ENCODE measurements at regions not wholly inside any gene's neighbourhood (a gene's known extent, or its start where the extent isn't known, plus 50 kb on each side); places are given as distances from the start of the nearest gene placed in this dataset.

DNA sequence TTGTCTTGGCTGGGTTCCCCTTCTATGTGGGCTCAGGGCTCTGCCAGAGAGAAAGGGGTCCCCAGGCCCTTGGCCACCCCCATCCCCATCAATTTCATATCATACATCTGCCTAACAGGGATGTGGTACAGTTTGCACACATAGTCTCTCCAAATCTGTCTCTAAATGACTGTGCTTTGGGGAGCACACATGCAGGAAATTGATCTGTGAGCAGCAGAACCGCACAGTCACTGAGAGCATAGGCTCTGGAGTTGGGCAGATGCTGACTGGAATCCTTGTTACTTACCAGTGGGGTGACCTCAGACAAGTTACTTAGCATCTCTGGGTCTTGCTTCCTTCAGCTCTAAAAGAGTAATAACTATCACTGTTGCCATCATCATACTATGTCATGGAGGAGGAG lies 273.9 kb downstream of the ABHD5 start:
- FAIRE-seq (no peak), DNase-seq (ENCODE audit: low read depth, low spot score) (no peak)
- no peaks in the 10 kb centered on the region for H3K36me3 ChIP-seq (ENCODE audit: control insufficient read depth in 2 of 2, extremely low read depth in 1 of 2, insufficient read depth in 2 of 2, low read length in 2 of 2)
- no peaks in the 10 kb centered on the region for H3K4me1 ChIP-seq (ENCODE audit: control insufficient read depth, extremely low read depth, insufficient read depth, low read length)
- H3K9me1 ChIP-seq (ENCODE audit: control insufficient read depth, extremely low read depth, insufficient read depth, low read length), result no peaks in the 10 kb centered on the region
- dilution Hi-C loops (cut with MboI; ENCODE audit: extremely low pct_ligation_motif_present, low sequenced_read_pairs), result no loop called here
- H2AFZ ChIP-seq (ENCODE audit: control insufficient read depth, low read length), result no peak overlapping the region
- no peak for TF ChIP-seq EZH2 (IDR thresholded peaks at IDR 0.05; ENCODE audit: low read length)
- TF ChIP-seq, protein P1, sequence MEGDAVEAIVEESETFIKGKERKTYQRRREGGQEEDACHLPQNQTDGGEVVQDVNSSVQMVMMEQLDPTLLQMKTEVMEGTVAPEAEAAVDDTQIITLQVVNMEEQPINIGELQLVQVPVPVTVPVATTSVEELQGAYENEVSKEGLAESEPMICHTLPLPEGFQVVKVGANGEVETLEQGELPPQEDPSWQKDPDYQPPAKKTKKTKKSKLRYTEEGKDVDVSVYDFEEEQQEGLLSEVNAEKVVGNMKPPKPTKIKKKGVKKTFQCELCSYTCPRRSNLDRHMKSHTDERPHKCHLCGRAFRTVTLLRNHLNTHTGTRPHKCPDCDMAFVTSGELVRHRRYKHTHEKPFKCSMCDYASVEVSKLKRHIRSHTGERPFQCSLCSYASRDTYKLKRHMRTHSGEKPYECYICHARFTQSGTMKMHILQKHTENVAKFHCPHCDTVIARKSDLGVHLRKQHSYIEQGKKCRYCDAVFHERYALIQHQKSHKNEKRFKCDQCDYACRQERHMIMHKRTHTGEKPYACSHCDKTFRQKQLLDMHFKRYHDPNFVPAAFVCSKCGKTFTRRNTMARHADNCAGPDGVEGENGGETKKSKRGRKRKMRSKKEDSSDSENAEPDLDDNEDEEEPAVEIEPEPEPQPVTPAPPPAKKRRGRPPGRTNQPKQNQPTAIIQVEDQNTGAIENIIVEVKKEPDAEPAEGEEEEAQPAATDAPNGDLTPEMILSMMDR (optimal IDR thresholded peaks at IDR 0.05 in 1 of 3, IDR thresholded peaks at IDR 0.05 in 1 of 3, conservative IDR thresholded peaks at IDR 0.05 in 1 of 3; ENCODE audit: extremely low read depth in 1 of 3, insufficient read depth in 2 of 3, low read length in 3 of 3), result no peak
- no peaks in the 10 kb centered on the region for H3K9me3 ChIP-seq (ENCODE audit: control insufficient read depth, low read depth, low read length)
- H4K20me1 ChIP-seq (ENCODE audit: control insufficient read depth, extremely low read depth, insufficient read depth, low read length), result no peaks in the 10 kb centered on the region
- H3K27me3 ChIP-seq (ENCODE audit: control insufficient read depth, extremely low read depth, insufficient read depth, low read length), result peaks cover 14% of the 10 kb centered on the region
- no peaks in the 10 kb centered on the region for H3K79me2 ChIP-seq (ENCODE audit: control insufficient read depth, insufficient read depth, low read length)
- no peak overlapping the region for H3K27ac ChIP-seq (ENCODE audit: control insufficient read depth, insufficient read depth, low read length)
- no peak overlapping the region for H3K4me2 ChIP-seq (ENCODE audit: control insufficient read depth, extremely low read depth, insufficient read depth, low read depth, low read length)
- no peak overlapping the region for H3K9ac ChIP-seq (ENCODE audit: control insufficient read depth, extremely low read depth, insufficient read depth, low read length)
- H3K4me3 ChIP-seq (ENCODE audit: control insufficient read depth in 2 of 3, extremely low read depth in 1 of 3, insufficient read depth in 2 of 3, low read depth in 1 of 3, low read length in 3 of 3), result no peak overlapping the region

DNA sequence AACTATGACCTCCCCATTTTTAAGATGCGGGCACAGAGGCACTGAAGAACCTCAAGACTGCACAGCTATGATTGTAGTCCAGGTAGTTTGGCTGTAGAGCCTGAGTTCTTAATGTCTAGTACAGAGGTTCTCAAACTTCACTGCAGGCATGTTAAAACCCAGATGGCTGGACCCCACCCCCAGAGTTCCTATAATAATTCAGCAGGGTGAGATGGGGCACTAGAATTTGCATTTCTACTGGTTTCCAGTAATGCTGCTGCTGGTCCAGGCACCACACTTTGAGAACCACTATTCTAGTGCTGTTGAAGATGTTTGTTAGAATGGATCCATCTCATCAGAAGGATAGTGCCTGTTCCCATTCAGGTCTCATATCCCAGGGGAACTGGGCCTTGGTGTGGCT lies 274.9 kb downstream of the ABHD5 start:
- Histone ChIP-seq H3K27ac (ENCODE audit: control insufficient read depth, insufficient read depth, low read length) (no peak overlapping the region), H3K9me1 (ENCODE audit: control insufficient read depth, extremely low read depth, insufficient read depth, low read length) (no peaks in the 10 kb centered on the region), H3K79me2 (ENCODE audit: control insufficient read depth, insufficient read depth, low read length) (no peaks in the 10 kb centered on the region), H3K9me3 (ENCODE audit: control insufficient read depth, low read depth, low read length) (no peaks in the 10 kb centered on the region), H3K4me2 (ENCODE audit: control insufficient read depth, extremely low read depth, insufficient read depth, low read depth, low read length) (no peak overlapping the region), H2AFZ (ENCODE audit: control insufficient read depth, low read length) (no peak overlapping the region), H4K20me1 (ENCODE audit: control insufficient read depth, extremely low read depth, insufficient read depth, low read length) (no peaks in the 10 kb centered on the region), H3K27me3 (ENCODE audit: control insufficient read depth, extremely low read depth, insufficient read depth, low read length) (peaks cover 14% of the 10 kb centered on the region), H3K4me3 (ENCODE audit: control insufficient read depth in 2 of 3, extremely low read depth in 1 of 3, insufficient read depth in 2 of 3, low read depth in 1 of 3, low read length in 3 of 3) (no peak overlapping the region), H3K36me3 (ENCODE audit: control insufficient read depth in 2 of 2, extremely low read depth in 1 of 2, insufficient read depth in 2 of 2, low read length in 2 of 2) (no peaks in the 10 kb centered on the region), H3K4me1 (ENCODE audit: control insufficient read depth, extremely low read depth, insufficient read depth, low read length) (no peaks in the 10 kb centered on the region), H3K9ac (ENCODE audit: control insufficient read depth, extremely low read depth, insufficient read depth, low read length) (no peak overlapping the region)
- dilution Hi-C loops (cut with MboI; ENCODE audit: extremely low pct_ligation_motif_present, low sequenced_read_pairs), result no loop called here
- no peak for TF ChIP-seq EZH2 (IDR thresholded peaks at IDR 0.05; ENCODE audit: low read length)
- TF ChIP-seq, protein P1 (optimal IDR thresholded peaks at IDR 0.05 in 1 of 3, IDR thresholded peaks at IDR 0.05 in 1 of 3, conservative IDR thresholded peaks at IDR 0.05 in 1 of 3; ENCODE audit: extremely low read depth in 1 of 3, insufficient read depth in 2 of 3, low read length in 3 of 3), result no peak
- DNase-seq (ENCODE audit: low read depth, low spot score) (no peak), FAIRE-seq (no peak)

Data from keratinocyte (primary cell).